ENCODE measurements at regions not wholly inside any gene's neighbourhood (a gene's known extent, or its start where the extent isn't known, plus 50 kb on each side); places are given as distances from the start of the nearest gene placed in this dataset.

DNA sequence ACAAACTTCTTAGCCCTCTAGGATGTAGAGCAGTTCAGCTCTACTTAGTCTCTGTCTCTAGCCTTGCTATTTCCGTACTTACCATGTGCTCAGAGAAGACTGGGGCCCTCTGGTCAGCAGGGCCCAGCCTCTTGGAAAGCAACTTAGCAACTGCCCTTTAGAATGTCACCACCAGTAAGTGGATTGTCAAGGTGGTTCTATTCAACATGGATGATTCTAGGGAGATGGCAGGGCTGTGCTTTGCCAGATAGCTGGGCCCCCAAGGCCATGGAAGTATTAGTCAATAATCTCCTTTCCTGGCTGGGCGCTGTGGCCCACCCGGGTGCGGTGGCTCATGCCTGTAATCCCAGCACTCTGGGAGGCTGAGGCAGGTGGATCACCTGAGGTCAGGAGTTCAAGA, 177.6 kb upstream of the MVB12B start:
- no peaks in the 10 kb centered on the region for H3K79me2 ChIP-seq (ENCODE audit: insufficient read depth, low read length)
- no peaks in the 10 kb centered on the region for H4K20me1 ChIP-seq (ENCODE audit: insufficient read depth)
- ChIA-PET POLR2A (no interaction called here), RAD21 (ENCODE audit: low non-redundant PET in 1 of 2, low total read pairs in 2 of 2, uncharacterized antibody in 2 of 2, unreplicated experiment in 2 of 2) (no interaction called here), CTCF (interaction anchor here (1.2 kb wide), 1 partner anchor 9 kb away, joined by 3 read pairs; no protein-coding TSS in a partner anchor)
- BruUV-seq (replicated peaks), result no TSS peak
- H3K4me3 ChIP-seq (replicated peaks in 1 of 2; ENCODE audit: low read depth in 1 of 2, low read length in 2 of 2), result no peak overlapping the region
- no peak overlapping the region for H3K27ac ChIP-seq (ENCODE audit: low read depth, low read length)
- intact Hi-C loops (cut with micrococcal nuclease), result loop anchor here (10.0 kb wide), 1 partner anchor 346 kb away; no protein-coding TSS in a partner anchor
- H3K9me3 ChIP-seq (ENCODE audit: control insufficient read depth in 1 of 2, insufficient read depth in 1 of 2, low read depth in 1 of 2, low read length in 2 of 2), result no peaks in the 10 kb centered on the region
- no peak for ATAC-seq
- H2AFZ ChIP-seq (ENCODE audit: low read depth, low read length, poor library complexity, severe bottlenecking), result no peak overlapping the region
- no peak overlapping the region for H3K4me2 ChIP-seq (ENCODE audit: low read length)
- H3K36me3 ChIP-seq (ENCODE audit: control insufficient read depth in 1 of 2, insufficient read depth in 2 of 2, low read length in 2 of 2), result no peaks in the 10 kb centered on the region
- H3K9me2 ChIP-seq (ENCODE audit: insufficient read depth), result no peaks in the 10 kb centered on the region
- TF ChIP-seq POLR2A (IDR thresholded peaks at IDR 0.05; ENCODE audit: borderline replicate concordance, extremely low read depth, insufficient read depth, insufficient read length) (no peak), SRF (IDR thresholded peaks at IDR 0.05; ENCODE audit: low read depth) (no peak), CBX3 (IDR thresholded peaks at IDR 0.05; ENCODE audit: low read depth) (no peak), SIN3A (IDR thresholded peaks at IDR 0.05; ENCODE audit: low read depth) (no peak), SP1 (IDR thresholded peaks at IDR 0.05; ENCODE audit: low read depth) (no peak), EZH2phosphoT487 (IDR thresholded peaks at IDR 0.05; ENCODE audit: borderline replicate concordance) (no peak)
- TF ChIP-seq, protein P1, sequence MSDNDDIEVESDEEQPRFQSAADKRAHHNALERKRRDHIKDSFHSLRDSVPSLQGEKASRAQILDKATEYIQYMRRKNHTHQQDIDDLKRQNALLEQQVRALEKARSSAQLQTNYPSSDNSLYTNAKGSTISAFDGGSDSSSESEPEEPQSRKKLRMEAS (IDR thresholded peaks at IDR 0.05), result no peak
- TF ChIP-seq, protein P2, sequence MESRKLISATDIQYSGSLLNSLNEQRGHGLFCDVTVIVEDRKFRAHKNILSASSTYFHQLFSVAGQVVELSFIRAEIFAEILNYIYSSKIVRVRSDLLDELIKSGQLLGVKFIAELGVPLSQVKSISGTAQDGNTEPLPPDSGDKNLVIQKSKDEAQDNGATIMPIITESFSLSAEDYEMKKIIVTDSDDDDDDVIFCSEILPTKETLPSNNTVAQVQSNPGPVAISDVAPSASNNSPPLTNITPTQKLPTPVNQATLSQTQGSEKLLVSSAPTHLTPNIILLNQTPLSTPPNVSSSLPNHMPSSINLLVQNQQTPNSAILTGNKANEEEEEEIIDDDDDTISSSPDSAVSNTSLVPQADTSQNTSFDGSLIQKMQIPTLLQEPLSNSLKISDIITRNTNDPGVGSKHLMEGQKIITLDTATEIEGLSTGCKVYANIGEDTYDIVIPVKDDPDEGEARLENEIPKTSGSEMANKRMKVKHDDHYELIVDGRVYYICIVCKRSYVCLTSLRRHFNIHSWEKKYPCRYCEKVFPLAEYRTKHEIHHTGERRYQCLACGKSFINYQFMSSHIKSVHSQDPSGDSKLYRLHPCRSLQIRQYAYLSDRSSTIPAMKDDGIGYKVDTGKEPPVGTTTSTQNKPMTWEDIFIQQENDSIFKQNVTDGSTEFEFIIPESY (IDR thresholded peaks at IDR 0.05; ENCODE audit: extremely low read depth, insufficient replicate concordance, low read length), result no peak
- H3K27me3 ChIP-seq (ENCODE audit: insufficient read depth, low read length), result no peaks in the 10 kb centered on the region
- H3K9ac ChIP-seq (ENCODE audit: low read length), result no peak overlapping the region
- peaks cover 0 to 14% of the 10 kb centered on the region in 2 experiments; a peak in 2 of 4 replicates for H3K4me1 ChIP-seq (ENCODE audit: control insufficient read depth in 1 of 2, insufficient read depth in 2 of 2, low read length in 2 of 2)
- DNase-seq (ENCODE audit: low read depth, low spot score), result no peak

DNA sequence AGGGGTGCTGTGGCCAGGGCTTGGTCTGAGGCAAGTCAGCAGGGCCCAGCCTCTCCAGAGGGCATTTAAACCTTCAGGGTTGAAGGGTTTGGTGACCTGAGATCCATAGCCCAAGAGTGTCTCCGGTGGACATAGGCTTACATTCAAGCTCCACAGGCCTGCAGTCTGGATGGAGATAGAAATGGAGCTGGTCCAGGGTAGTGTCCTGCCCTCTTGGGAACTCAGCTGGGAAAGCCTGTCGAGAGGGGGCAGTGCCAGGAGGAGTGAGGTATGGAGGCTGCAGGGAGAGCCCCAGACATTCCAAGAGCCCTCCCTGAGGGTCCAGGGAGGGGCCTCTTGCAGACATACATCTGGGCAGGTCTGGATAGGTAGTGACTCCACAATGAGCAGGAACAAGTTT, 177.0 kb upstream of the MVB12B start:
- intact Hi-C loops (cut with micrococcal nuclease), result loop anchor here (10.0 kb wide), 1 partner anchor 345 kb away; no protein-coding TSS in a partner anchor
- Histone ChIP-seq H3K4me2 (ENCODE audit: low read length) (no peak overlapping the region), H3K9me3 (ENCODE audit: control insufficient read depth in 1 of 2, insufficient read depth in 1 of 2, low read depth in 1 of 2, low read length in 2 of 2) (no peaks in the 10 kb centered on the region), H3K4me1 (ENCODE audit: control insufficient read depth in 1 of 2, insufficient read depth in 2 of 2, low read length in 2 of 2) (peaks cover 0 to 14% of the 10 kb centered on the region in 2 experiments; a peak in 2 of 4 replicates), H3K36me3 (ENCODE audit: control insufficient read depth in 1 of 2, insufficient read depth in 2 of 2, low read length in 2 of 2) (no peaks in the 10 kb centered on the region), H3K9ac (ENCODE audit: low read length) (no peak overlapping the region), H3K79me2 (ENCODE audit: insufficient read depth, low read length) (no peaks in the 10 kb centered on the region), H2AFZ (ENCODE audit: low read depth, low read length, poor library complexity, severe bottlenecking) (no peak overlapping the region), H3K9me2 (ENCODE audit: insufficient read depth) (no peaks in the 10 kb centered on the region), H4K20me1 (ENCODE audit: insufficient read depth) (no peaks in the 10 kb centered on the region), H3K27ac (ENCODE audit: low read depth, low read length) (no peak overlapping the region), H3K27me3 (ENCODE audit: insufficient read depth, low read length) (no peaks in the 10 kb centered on the region), H3K4me3 (replicated peaks in 1 of 2; ENCODE audit: low read depth in 1 of 2, low read length in 2 of 2) (no peak overlapping the region)
- ATAC-seq, result 0 out of 2 replicates have a peak, but pooled peaks have one; percentile 37
- no peak for DNase-seq (ENCODE audit: low read depth, low spot score)
- RAD21 ChIA-PET (ENCODE audit: low non-redundant PET in 1 of 2, low total read pairs in 2 of 2, uncharacterized antibody in 2 of 2, unreplicated experiment in 2 of 2), result no interaction called here
- no TSS peak for BruUV-seq (replicated peaks)
- POLR2A ChIA-PET, result interaction anchor here (0.6 kb wide), 1 partner anchor 249 kb away, joined by 3 read pairs; no protein-coding TSS in a partner anchor
- CTCF ChIA-PET, result interaction anchor here (0.6 to 1.2 kb wide), 2 partner anchors 10 to 591 kb away, joined by 3 read pairs; no protein-coding TSS in a partner anchor
- no peak for TF ChIP-seq CBX3 (IDR thresholded peaks at IDR 0.05; ENCODE audit: low read depth)

Measured in HCT116 (cell line).